A673 (cell line): ENCODE measurements at regions not wholly inside any gene's neighbourhood (a gene's known extent, or its start where the extent isn't known, plus 50 kb on each side); places are given as distances from the start of the nearest gene placed in this dataset.

Source experiments
- CTCF ChIP-seq: fragments of 300-800, 200-600 bp; sonication (generic); conservative IDR thresholded peaks from 2 replicates; pipeline ENCODE4 v1.5.1; 2017; ENCODE audit warnings: low read depth, mild to moderate bottlenecking, antibody characterized with exemption, low read length, moderate library complexity, mixed read lengths
- EZH2 ChIP-seq: fragments of 200-600 bp; sonication (generic); IDR thresholded peaks from 2 replicates; pipeline ENCODE4 v1.6.1; 2017; ENCODE audit warnings: borderline replicate concordance, low read depth, mild to moderate bottlenecking, mixed read lengths, antibody characterized with exemption, low read length; ENCODE audit not compliant: poor library complexity, severe bottlenecking

GRCh38 chr1:65064981-65065380 lies 83.0 kb upstream of the AK4 start:
- TF ChIP-seq CTCF (no peak), EZH2 (no peak)
